HG02970 (cell line): ENCODE measurements at regions not wholly inside any gene's neighbourhood (a gene's known extent, or its start where the extent isn't known, plus 50 kb on each side); places are given as distances from the start of the nearest gene placed in this dataset.

ENCODE experiments used
- ATAC-seq: cut with Tn5 transposase; IDR thresholded peaks from one replicate; pipeline ENCODE4 v1.9.1; 2021; ENCODE audit warnings: mild to moderate bottlenecking, moderate library complexity, moderate number of reproducible peaks; ENCODE audit not compliant: unreplicated experiment, low FRiP score

DNA sequence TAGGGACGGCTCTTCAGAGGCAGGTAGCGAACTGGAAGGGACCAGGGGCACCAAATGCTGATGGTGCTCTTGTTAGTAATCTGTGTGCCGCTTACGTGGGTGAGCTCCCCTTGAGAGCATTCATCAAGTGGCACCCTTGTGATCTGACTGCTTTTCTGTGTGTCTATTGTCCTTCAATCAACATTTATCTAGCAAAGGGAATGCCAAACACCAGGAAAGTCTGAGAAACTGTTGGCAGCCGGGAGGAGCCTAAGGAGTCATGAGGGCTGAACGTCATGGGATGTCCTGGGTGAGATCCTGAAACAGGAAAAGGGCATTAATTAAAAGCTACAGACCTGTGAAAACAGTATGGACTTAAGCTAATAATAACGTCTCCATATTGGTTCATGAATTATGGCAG, 733.1 kb downstream of the TYW1 start:
- no peak for ATAC-seq

DNA sequence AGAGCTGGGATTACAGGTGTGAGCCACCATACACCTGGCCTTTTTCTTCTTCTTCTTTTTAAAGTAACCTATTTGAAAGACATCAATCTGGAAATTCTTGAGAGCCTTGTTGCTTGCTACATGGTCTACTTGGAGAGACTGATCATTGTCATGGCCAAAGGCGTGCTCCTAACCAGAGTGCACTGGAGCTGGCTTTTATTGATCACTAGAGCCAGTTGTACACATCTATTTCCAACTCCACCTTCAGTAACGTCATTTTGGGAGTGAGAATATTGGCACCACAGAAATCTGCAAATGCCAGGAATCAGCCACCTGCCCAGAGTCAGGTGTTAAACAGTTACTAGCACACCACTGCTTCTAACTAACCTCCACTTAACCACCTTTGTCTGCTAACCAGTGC, 735.1 kb downstream of the TYW1 start:
- ATAC-seq, result no peak

DNA sequence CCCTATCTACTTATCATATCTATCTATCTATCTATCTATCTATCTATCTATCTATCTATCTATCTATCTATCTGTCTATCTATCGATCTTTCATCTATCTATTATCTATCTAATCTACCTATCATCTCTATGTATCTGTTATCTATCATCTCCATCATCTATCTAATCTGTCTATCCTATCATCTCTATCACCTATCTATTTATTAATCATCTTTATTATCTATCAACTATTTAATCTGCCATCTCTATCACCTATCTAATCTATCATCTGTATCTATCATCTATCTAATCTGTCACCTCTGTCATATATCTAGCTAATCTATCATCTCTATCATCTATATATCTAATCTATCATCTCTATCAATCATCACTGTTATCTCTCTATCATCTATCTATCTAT, 736.3 kb downstream of the TYW1 start:
- no peak for ATAC-seq

DNA sequence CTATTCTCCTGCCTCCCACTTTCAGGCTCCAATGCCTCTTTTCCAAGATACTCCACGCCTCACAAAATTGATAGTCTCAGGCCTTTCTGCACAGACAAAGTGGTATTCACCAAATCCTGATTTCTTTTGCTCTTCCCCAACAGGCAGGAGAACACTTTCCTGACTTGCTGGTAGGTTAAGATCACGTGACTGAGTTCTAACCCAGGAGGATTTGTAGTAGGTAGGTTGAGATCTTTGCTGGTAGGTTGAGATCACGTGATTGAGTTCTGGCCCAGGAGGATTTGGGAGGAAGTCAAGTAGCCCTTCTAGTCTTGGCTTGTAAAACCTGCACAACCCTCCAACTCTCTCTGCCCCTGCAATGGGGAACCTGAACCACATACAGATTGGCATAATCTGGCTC, 741.5 kb downstream of the TYW1 start:
- ATAC-seq, result no peak

DNA sequence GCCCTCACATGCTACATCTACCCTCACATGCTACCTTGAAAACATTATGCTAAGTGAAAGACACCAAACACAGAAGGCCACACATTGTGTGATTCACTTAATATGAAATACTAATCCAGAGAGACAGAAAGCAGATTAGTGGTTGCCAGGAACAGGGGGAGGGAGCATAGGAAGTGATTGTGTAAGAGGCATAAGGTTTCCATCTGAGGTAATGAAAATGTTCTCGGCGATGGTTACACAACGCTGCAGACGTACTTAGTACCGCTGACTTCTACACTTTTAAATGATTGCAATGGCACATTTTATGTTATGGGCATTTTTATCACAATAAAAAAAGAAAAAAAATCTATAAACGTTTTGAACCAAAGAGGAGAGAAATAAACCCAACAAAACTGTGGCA, 742.3 kb downstream of the TYW1 start:
- ATAC-seq, result no peak

DNA sequence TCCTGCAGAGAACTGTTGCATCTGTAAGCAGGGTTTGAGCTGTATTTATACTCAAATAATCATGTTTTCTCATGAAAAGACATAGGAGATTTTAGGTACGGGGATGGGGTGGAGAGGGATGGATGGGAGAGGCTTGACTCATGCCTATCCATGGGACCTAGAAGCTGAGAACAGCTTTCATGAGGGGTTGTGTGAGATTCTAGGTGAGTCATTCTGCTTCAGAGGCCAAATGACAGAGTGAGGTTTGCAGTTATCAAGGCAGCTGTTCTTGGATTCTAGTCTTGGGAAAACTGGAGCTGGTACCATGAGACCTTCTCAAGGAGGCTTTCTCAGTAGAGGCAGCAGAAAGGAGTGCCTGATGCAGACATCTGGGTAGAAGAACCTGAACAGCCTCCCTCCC, 746.9 kb downstream of the TYW1 start:
- no peak for ATAC-seq

DNA sequence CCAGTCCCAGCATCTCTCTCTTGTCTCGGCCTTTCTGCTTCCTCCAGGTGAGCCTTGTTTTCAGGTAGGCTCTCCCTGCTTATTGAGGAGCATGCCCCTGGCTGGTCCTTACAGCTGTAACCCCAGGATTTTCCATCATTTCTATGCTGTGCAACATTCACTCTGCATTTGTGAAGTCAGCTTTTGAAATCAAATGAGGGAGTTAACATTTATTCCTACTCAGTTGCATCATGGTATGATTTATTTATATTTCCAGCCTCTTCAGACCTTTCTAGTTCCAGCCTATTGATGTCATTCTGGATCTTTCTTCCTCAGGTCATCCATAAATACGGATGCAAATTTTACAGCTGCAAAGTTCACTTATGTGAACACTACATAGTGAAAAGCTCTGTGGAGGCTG, 755.6 kb downstream of the TYW1 start:
- no peak for ATAC-seq

DNA sequence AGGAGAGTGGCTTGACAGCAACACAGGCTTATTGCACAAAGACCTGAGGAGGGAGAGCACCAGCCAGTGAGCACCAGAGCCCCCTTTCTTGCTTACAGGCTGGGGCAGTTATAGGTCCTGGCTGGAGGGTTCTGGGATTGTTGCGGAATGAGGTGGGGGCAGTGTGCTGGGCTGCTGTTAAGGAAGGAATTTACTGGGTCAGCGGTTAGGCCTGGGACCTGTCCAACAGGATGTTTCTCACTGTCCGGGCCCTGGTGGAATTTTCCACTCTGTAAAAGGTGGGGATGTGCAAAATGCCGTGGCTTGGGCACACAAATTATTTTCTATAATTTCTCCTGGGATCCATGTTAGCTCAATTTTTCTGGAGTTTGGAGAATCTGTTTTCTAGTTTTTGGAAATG, 757.3 kb downstream of the TYW1 start:
- no peak for ATAC-seq

DNA sequence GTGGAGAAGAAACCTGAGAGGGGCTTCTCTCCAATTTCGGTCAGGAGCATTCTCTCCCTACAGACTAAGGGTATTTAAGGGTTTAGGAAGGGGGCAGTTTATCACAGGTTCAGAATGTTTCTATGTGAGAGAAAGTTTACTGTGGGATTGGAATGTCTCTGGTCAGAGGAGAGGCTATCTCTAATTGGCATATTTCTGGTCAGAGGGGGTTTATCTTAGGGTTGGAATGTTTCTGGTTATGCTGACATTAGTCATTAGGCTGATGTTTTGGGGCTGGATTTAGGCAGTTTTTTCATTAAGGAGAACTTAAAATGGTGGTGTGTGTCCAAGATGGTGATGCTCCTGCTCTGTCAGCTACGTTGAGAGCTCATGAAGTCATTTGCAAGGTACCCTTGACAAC, 758.0 kb downstream of the TYW1 start:
- no peak for ATAC-seq

DNA sequence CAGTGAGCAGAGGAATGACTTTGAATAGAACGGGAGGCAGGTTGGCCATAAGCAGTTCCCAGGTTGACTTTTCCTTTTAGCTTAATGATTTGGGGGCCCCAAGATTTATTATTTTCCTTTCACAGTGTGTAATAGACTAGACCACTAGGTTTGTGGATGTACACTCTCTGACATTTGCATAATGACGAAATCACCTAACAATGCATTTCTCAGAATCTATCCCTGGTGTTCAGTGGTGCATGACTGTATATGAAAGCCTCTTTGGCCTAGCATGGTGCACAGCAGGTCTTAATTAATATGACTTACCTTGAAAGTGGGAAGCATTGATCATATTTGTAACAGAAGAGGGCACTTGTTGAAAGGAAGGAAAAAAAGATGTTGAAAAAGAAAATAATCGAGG, 761.9 kb downstream of the TYW1 start:
- ATAC-seq, result no peak

DNA sequence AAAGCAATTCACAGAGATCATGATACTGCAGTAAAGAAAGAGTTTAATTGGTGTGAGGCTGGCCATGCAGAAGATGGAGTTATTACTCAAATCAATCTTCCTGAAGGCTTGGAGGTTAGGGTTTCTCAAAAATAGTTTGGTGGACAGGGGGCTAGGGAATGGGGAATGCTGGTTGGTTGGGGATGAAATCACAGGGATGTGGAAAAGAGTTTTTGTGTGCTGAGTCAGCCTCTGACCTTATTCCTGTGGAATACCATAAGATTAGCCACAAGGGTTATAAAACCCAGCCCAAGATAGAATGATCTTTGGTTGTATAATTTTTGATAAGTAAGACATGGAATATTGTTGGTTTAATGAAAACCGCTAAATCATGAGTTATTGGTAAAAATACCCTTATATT, 764.3 kb downstream of the TYW1 start:
- ATAC-seq, result no peak

DNA sequence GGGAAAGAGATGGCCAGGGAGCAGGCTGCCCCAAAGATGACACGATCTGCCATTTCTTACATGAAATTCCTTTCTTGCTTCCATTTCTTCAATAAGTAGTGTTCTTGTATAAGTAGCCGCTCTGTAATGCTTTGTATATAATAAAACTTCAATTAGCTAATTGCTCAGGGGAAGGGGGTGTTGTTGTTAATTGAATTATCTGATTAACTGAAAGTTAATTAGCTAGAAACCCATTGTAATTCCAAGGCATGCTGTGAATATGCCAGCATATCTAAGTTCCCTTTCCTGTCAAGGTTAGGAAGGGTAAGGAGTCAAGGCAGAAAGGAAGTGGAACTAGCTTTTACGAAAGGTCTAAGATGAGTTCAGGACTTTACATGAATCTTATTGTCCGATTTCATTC, 765.9 kb downstream of the TYW1 start:
- ATAC-seq, result no peak

DNA sequence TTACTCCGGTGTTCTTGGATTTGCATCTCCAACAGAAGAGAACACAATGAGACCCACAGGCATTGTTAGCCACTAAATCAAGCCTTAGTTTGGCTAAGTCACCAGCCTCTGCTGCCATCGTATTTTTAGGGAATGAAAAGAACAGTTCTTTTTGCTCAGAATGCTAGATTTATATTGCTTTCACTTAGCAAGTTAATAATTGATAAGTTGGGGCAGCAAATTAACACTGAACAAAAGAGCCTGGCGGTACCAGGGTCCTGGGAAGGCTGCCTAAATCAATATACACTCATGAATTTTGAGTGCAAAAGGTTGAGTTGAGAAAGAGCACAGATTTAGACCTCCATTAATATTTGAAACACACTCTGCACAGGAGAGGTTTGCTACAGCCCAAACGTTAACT, 767.7 kb downstream of the TYW1 start:
- ATAC-seq, result no peak

DNA sequence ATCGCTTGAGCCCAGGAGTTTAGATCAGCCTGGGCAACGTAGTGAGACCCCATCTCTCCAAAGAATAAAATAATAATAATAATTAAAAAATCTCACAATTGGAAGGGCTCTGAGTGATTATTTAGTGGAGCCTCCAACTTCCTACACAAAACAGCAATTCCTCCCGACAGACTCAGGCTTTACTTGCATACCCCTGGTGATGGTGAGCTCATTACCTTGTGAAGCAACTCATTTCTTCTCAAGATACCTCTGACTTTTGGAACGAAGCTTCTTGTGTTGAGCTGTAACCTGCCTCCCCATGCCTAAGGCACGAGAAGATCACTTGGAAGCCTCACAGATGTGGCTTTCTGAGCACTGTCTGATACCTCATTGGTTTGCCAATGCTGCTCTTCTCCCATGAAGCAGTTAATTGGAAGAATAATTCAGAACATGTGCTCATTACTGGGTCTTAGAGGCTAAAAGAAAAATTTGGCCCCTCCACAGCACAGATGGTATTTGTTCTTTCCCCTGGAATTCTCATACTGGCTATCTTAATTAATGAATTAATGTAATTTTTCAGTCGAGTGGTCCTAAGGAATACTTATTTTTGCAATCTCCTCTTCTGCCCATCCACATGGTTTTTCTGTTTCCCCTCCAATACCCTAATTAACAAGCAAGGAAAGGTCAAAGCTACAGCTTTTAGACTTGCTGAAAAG, 769.0 kb downstream of the TYW1 start:
- ATAC-seq, result no peak

DNA sequence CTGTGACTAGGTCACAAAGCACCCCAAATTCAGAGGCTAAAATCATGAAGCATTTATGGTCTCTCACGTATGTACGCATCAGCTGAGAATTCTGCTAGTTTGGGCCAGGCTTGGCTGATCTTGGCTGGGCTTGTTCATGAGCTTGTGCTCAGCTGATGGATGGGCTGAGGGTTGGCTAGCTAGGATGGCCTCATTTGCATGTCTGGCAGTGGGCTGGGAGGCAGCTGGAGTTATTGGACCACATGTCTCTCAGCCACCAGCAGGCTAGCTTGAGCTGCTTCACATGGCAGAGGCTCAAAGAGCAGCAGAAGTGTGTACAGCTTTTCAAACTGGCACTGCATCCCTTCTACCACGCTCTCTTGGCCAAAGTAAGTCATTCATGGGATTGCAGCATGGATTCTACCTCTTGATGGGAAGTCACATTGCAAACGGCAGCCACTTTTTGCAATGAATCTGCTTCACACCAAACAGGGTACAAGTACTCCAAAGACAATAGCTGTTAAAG, 770.3 kb downstream of the TYW1 start:
- ATAC-seq, result no peak

DNA sequence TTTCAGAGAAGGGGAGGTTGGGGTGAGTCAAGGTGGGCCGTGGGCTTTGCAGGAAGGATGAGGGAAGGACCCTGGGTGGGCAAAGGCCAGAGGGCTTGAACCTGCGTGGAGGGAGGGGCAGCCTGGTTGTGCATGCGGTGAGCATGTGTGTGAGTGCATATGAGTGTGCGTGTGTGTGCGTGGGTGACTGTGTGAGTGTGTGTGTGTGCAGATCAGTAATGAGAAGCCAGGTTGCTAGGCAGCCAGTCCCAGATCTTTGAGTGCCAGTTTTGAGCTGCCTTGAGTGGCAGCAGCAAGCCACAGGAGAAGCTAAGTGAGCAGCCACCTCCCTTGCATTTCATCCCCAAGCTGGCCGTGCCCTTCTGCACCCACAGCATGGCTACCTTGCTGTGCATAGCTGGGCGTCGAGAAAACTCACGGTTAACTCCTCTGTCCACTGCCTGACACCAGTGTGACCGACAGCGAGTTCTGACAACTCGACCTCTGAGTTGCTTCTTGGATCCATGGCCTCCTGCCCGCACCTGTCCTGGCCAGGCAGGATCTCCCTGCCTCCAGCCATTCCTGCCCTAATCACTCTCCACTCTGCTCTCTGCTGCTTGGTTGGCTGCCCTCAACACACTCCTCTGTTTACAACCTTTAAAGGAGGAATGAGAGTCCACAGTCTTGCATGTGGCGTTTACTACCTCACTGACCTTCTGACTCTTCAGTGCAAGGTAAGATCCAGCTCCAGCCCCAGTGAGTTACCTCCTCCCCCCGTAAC, 775.4 kb downstream of the TYW1 start:
- ATAC-seq, result no peak

DNA sequence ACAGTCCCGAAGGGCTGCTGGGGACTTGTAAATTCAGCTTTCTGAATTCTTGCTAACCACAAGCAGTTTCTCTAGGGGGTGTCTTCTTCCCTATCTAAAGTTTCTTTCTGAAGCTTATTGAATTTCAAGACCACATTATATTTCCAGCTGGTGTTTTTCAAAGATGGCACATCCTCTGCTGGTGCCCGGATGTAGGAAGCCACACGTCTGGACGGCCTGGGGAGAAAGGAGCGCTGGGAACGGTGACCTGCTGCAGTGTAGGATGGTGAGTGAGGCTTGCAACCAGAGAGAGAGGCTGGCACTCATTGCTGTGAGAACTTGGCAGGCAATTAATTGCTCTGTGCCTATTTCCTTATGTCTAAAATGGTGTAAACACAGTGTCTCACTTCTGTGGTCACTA, 776.4 kb downstream of the TYW1 start:
- no peak for ATAC-seq

DNA sequence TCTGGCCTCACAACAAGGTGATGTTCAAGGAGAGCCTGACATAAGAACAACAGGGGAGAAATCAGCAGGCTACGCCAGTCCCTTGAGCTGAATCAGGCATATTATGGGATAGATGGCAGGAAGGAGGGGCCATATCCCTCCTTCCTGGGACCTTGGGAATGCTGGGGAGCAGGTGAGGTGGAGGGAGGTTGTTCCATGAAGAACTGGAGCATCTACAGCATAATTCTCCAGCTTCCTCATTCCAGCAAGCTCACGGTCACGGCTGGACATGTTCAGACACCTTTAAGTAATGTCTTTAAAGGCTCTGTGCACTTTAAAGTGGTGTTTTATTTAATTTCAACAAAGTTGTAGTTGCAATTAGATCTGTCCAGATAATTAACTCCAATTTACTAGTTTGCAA, 780.5 kb downstream of the TYW1 start:
- no peak for ATAC-seq

DNA sequence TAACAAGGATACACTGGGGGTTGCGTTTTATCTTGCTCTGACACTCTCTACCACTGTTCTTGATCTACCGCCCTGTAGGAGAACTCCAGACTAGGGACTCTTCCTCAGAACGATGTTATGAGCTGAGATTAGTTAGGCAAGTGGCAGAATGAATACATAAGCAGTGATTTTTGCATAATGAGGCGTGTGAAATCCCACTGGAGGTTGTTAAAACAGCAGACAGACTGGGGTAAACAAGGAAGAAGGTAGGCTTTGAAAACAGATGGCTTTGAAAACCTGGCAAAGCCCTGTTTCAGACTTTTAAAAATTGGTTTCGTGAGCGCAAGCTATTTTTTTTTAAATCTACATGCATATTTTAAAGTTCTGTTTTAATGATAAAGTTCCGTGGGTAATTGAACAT, 785.2 kb downstream of the TYW1 start:
- no peak for ATAC-seq

DNA sequence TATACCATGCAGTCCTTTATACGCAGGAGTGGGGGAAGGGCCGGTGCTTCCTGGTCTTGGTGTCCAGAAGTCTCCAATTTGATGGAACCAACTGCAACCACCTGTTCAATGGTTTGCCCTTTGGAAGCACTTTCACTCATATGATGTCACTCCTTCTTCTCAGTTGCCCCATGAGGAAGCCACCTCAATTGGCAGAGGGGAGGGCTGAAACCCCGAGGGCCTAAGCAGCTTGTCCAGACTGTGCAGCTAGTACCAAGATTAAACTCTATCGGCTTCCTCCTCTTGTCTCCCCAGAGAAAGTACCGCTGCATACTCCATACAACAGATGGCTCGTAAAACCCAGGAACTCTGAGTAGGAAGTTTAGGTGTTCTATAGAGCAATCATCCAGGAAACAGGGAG, 789.4 kb downstream of the TYW1 start:
- ATAC-seq, result no peak

DNA sequence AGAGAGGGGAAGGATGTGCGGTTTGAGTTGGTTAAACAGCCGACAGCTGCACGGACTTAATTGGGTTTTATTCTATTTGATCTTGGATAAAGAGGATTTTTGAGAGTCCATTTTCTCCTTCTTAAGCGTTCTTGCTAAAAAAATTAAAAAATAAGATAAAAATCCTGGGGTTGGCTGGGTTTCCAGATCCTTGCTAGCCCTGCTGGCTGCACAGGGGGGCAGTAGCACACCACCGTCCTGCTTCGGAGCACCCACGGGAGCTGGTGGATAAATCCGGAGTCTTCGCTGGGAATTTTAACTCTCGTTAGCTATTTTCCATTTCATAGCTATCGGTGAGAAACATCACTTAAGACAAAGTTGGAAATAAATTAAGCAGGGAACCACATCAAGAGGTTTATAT, 792.0 kb downstream of the TYW1 start:
- no peak for ATAC-seq

DNA sequence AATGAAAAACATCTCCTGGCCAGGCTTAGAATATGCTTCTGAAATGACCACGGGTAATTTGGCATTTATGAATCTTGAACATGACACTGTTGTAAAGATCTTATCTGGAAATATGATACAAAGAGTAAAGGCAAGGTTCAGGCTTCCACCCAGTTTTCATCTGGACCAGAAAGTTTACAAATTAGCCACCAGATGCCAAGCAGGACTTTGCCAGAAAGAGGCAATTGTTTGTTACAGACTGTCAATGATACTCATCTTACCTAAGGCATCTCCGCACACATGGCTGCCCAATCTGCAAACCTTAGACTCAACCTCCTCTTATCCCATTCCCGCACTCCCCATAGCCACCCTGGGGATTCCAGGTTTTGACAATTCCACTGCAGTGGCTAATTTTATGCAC, 795.3 kb downstream of the TYW1 start:
- ATAC-seq, result no peak
